HCT116 (cell line): ENCODE measurements at regions not wholly inside any gene's neighbourhood (a gene's known extent, or its start where the extent isn't known, plus 50 kb on each side); places are given as distances from the start of the nearest gene placed in this dataset.

ENCODE experiments used
- ATAC-seq: fragments of 200-7000 bp; cut with Tn5 transposase; 2 replicates; pipeline ENCODE4 v1.9.1; 2020; ENCODE audit warnings: mild to moderate bottlenecking, moderate library complexity
- BruUV-seq: library from RNA; stranded (reverse); fragments of 400-500 nt; replicated peaks from 2 replicates; lab custom pipeline; 2021; lab: Mats Ljungman, UMichigan
- CTCF ChIA-PET: fragments of 300-600 bp; sonication (Branson Sonifier 250); formaldehyde crosslinking; loops from one replicate; lab custom pipeline; 2021; ENCODE audit warnings: antibody characterized with exemption; lab: Charles Lee
- POLR2A ChIA-PET: fragments of 300-600, 350-600 bp; sonication (Branson Sonifier 250); formaldehyde crosslinking; loops from one replicate; lab custom pipeline; 2021; ENCODE audit warnings: antibody characterized with exemption; lab: Charles Lee
- RAD21 ChIA-PET, 2 experiments: fragments of 300-600 bp; sonication (Branson Sonifier 250); formaldehyde crosslinking; loops; one replicate each; lab custom pipeline; 2023; ENCODE audit warnings: low total read pairs in 2 of 2; ENCODE audit not compliant: uncharacterized antibody in 2 of 2, unreplicated experiment in 2 of 2, low non-redundant PET in 1 of 2; lab: Charles Lee
- DNase-seq: peaks from one replicate; pipeline ENCODE4 v3.0.0-alpha.2; 2010; ENCODE audit warnings: low read depth, low spot score
- H2AFZ ChIP-seq: fragments of 200-600 bp; shearing (Covaris generic), sonication (generic); 2 replicates; pipeline ENCODE4 v1.6.1; 2017; ENCODE audit warnings: low read depth, mixed run types, mixed read lengths, antibody characterized with exemption, low read length; ENCODE audit not compliant: poor library complexity, severe bottlenecking
- H3K27ac ChIP-seq: 2 replicates; pipeline ENCODE4 v1.5.1; 2012; ENCODE audit warnings: low read depth, low read length
- H3K27me3 ChIP-seq: fragments of 200-600 bp; sonication (generic); 2 replicates; pipeline ENCODE4 v1.6.1; 2016; ENCODE audit warnings: mixed run types, low read length, mixed read lengths; ENCODE audit not compliant: insufficient read depth
- H3K36me3 ChIP-seq, 2 experiments: fragments of 200-500 bp in 1 of 2; fragments of 200-600 bp in 1 of 2; sonication (Bioruptor generic) in 1 of 2; sonication (generic) in 1 of 2; 2 replicates each; pipeline versions ENCODE4 v1.5.1 to v1.6.1; 2014 to 2016; ENCODE audit warnings: low read length in 2 of 2, inconsistent platforms in 1 of 2, mixed read lengths in 1 of 2, mixed run types in 1 of 2; ENCODE audit not compliant: insufficient read depth in 2 of 2, control insufficient read depth in 1 of 2
- H3K4me1 ChIP-seq, 2 experiments: fragments of 200-600 bp in 1 of 2; sonication (generic) in 1 of 2; 2 replicates each; pipeline versions ENCODE4 v1.5.1 to v1.6.1; 2012 to 2017; ENCODE audit warnings: low read length in 2 of 2, inconsistent platforms in 1 of 2, mild to moderate bottlenecking in 1 of 2, mixed read lengths in 1 of 2, mixed run types in 1 of 2, moderate library complexity in 1 of 2; ENCODE audit not compliant: insufficient read depth in 2 of 2, control insufficient read depth in 1 of 2
- H3K4me2 ChIP-seq: fragments of 200-600 bp; sonication (generic); 2 replicates; pipeline ENCODE4 v1.6.1; 2017; ENCODE audit warnings: mixed run types, low read length, mixed read lengths
- H3K4me3 ChIP-seq, 2 experiments: fragments of 200-600 bp in 1 of 2; sonication (generic) in 1 of 2; replicated peaks in 1 of 2; 2 replicates each; pipeline ENCODE4 v1.5.1; 2011 to 2016; ENCODE audit warnings: low read length in 2 of 2, control low read depth in 1 of 2, low read depth in 1 of 2, mild to moderate bottlenecking in 1 of 2, mixed read lengths in 1 of 2, mixed run types in 1 of 2
- H3K79me2 ChIP-seq: fragments of 200-600 bp; sonication (generic); 2 replicates; pipeline ENCODE4 v1.6.1; 2017; ENCODE audit warnings: mild to moderate bottlenecking, mixed run types, low read length, moderate library complexity, mixed read lengths; ENCODE audit not compliant: insufficient read depth
- H3K9ac ChIP-seq: fragments of 200-600 bp; sonication (generic); 2 replicates; pipeline ENCODE4 v1.6.1; 2016; ENCODE audit warnings: low read length, mixed read lengths
- H3K9me2 ChIP-seq: fragments of 200-600 bp; sonication (generic), shearing (Covaris generic); 2 replicates; pipeline ENCODE4 v1.6.1; 2017; ENCODE audit warnings: mixed run types, mild to moderate bottlenecking, moderate library complexity; ENCODE audit not compliant: insufficient read depth
- H3K9me3 ChIP-seq, 2 experiments: fragments of 200-500 bp in 1 of 2; fragments of 200-600 bp in 1 of 2; sonication (Bioruptor generic) in 1 of 2; sonication (generic) in 1 of 2; 2 replicates each; pipeline ENCODE4 v1.6.1; 2014 to 2017; ENCODE audit warnings: low read length in 2 of 2, mixed read lengths in 2 of 2, inconsistent platforms in 1 of 2, low read depth in 1 of 2, mild to moderate bottlenecking in 1 of 2, mixed run types in 1 of 2, moderate library complexity in 1 of 2; ENCODE audit not compliant: control insufficient read depth in 1 of 2, insufficient read depth in 1 of 2
- H4K20me1 ChIP-seq: fragments of 200-600 bp; sonication (generic), shearing (Covaris generic); 2 replicates; pipeline ENCODE4 v1.6.1; 2017; ENCODE audit warnings: mixed run types, mild to moderate bottlenecking, moderate library complexity; ENCODE audit not compliant: insufficient read depth
- CBX3 ChIP-seq: IDR thresholded peaks from 2 replicates; pipeline ENCODE4 v1.6.1; 2012; ENCODE audit warnings: low read depth
- CEBPB ChIP-seq: IDR thresholded peaks from 2 replicates; pipeline ENCODE4 v1.6.1; 2012; ENCODE audit warnings: low read depth
- EGR1 ChIP-seq: IDR thresholded peaks from 2 replicates; pipeline ENCODE4 v1.6.1; 2012; ENCODE audit warnings: low read depth
- ELF1 ChIP-seq: IDR thresholded peaks from 2 replicates; pipeline ENCODE4 v1.6.1; 2012; ENCODE audit warnings: low read depth, borderline replicate concordance
- EZH2phosphoT487 ChIP-seq: fragments of 200-600 bp; IDR thresholded peaks from 2 replicates; pipeline ENCODE4 v1.6.1; 2018; ENCODE audit warnings: antibody characterized with exemption, borderline replicate concordance
- FOSL1 ChIP-seq: IDR thresholded peaks from 2 replicates; pipeline ENCODE4 v1.6.1; 2012; ENCODE audit warnings: low read depth
- JUND ChIP-seq: IDR thresholded peaks from 2 replicates; pipeline ENCODE4 v1.6.1; 2012
- POLR2AphosphoS5 ChIP-seq: IDR thresholded peaks from 2 replicates; pipeline ENCODE4 v1.6.1; 2011; ENCODE audit warnings: mild to moderate bottlenecking, low read depth, low read length, moderate library complexity
- SIN3A ChIP-seq: IDR thresholded peaks from 2 replicates; pipeline ENCODE4 v1.6.1; 2012; ENCODE audit warnings: low read depth
- SP1 ChIP-seq: IDR thresholded peaks from 2 replicates; pipeline ENCODE4 v1.6.1; 2012; ENCODE audit warnings: low read depth
- SRF ChIP-seq: IDR thresholded peaks from 2 replicates; pipeline ENCODE4 v1.6.1; 2012; ENCODE audit warnings: low read depth
- YY1 ChIP-seq: IDR thresholded peaks from 2 replicates; pipeline ENCODE4 v1.6.1; 2011; ENCODE audit warnings: low read length, low read depth, moderate library complexity, mild to moderate bottlenecking; ENCODE audit not compliant: insufficient replicate concordance; ENCODE audit errors: extremely low read depth
- ZFX ChIP-seq: fragments of 450-650 bp; IDR thresholded peaks from 2 replicates; pipeline ENCODE4 v1.6.1; 2017
- ZNF274 ChIP-seq: fragments of 200-500 bp; sonication (Bioruptor generic); IDR thresholded peaks from 2 replicates; pipeline ENCODE4 v1.6.1; 2014; ENCODE audit warnings: mild to moderate bottlenecking, low read depth, low read length, inconsistent platforms
- intact Hi-C: fragments of 100-400 bp; cut with micrococcal nuclease; formaldehyde crosslinking; loops from 2 replicates; pipeline ENCODE4 v1.10.0; 2022
- TF ChIP-seq, protein P1 (sequence below): IDR thresholded peaks from 2 replicates; pipeline ENCODE4 v1.6.1; 2012; ENCODE audit warnings: low read depth
- TF ChIP-seq, protein P2 (sequence below), 3 experiments: fragments of 200-600 bp in 1 of 3; sonication (generic) in 1 of 3; IDR thresholded peaks in 2 of 3; conservative IDR thresholded peaks in 1 of 3; 2 replicates each; pipeline ENCODE4 v1.5.1; 2012 to 2017; ENCODE audit warnings: low read depth in 2 of 3, low read length in 2 of 3, antibody characterized with exemption in 1 of 3, borderline replicate concordance in 1 of 3, control low read depth in 1 of 3, mild to moderate bottlenecking in 1 of 3, mixed read lengths in 1 of 3, mixed run types in 1 of 3, moderate library complexity in 1 of 3; ENCODE audit not compliant: insufficient read depth in 1 of 3
- TF ChIP-seq, protein P3 (sequence below): IDR thresholded peaks from 2 replicates; pipeline ENCODE4 v1.6.1; 2012

DNA sequence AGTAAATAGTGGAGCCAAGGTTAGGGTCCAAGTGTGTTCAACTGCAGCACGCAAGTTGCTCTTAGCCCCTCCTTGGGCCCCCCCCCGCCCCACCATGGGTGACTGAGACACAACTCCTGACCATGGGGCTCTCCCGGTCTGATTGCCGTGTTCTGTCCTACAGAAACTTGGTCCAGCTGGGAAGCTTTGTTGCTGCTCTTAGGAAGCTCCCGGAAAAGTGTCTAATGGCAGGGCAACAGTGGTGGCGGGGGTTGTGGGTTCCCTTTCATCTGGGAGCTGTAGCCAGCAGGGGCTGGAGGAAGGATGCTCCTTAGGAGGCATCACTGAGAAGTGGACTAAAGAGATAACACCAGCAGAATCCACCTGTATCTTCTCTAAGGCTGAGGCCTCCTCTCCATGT lies 111.1 kb downstream of the CYP26B1 start:
- Histone ChIP-seq H2AFZ (no peak overlapping the region), H4K20me1 (no peaks in the 10 kb centered on the region), H3K27ac (no peak overlapping the region), H3K9me3 (no peaks in the 10 kb centered on the region), H3K9me2 (no peaks in the 10 kb centered on the region), H3K9ac (no peak overlapping the region), H3K36me3 (no peaks in the 10 kb centered on the region), H3K27me3 (no peaks in the 10 kb centered on the region), H3K4me2 (no peak overlapping the region), H3K4me3 (no peak overlapping the region)
- ChIA-PET CTCF (no interaction called here), POLR2A (no interaction called here)
- intact Hi-C loops, result no loop called here
- no peak for DNase-seq
- BruUV-seq, result no TSS peak
- TF ChIP-seq SP1 (no peak), ZFX (no peak), ZNF274 (no peak), JUND (no peak)
- TF ChIP-seq, all 23 proteins: peak for 0
- no peak for ATAC-seq
- Histone ChIP-seq H3K79me2 (no peaks in the 10 kb centered on the region), H3K4me1 (peaks cover 0 to 17% of the 10 kb centered on the region in 2 experiments; a peak in 2 of 4 replicates)
- RAD21 ChIA-PET, result no interaction called here

DNA sequence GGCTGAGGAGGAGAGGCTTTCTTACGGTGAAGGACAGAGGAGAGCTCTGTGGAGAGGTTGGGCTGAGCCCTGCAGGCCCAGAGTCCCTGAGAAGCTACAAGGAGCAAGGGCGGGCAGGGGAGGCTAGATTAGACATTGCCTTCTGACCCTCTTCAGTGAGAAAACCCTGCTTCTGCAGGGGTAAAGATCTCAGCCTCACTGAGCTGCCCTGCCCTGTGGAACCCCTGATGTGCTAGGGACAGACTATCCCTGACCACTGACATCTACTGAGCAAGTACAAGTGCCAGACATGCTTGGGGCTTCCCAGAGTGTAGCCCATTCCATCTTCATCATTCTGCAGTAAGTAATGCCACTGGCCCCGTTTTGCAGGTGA lies 111.5 kb downstream of the CYP26B1 start:
- H3K9ac ChIP-seq, result no peak overlapping the region

More for the DNA sequence above, 111.5 kb downstream of the CYP26B1 start:
- Histone ChIP-seq H3K9me3 (no peaks in the 10 kb centered on the region), H3K9me2 (no peaks in the 10 kb centered on the region), H3K36me3 (no peaks in the 10 kb centered on the region), H3K4me2 (no peak overlapping the region), H2AFZ (no peak overlapping the region), H3K4me3 (no peak overlapping the region), H3K27me3 (no peaks in the 10 kb centered on the region), H4K20me1 (no peaks in the 10 kb centered on the region), H3K79me2 (no peaks in the 10 kb centered on the region), H3K4me1 (peaks cover 0 to 17% of the 10 kb centered on the region in 2 experiments; a peak in 2 of 4 replicates), H3K27ac (no peak overlapping the region)
- POLR2A ChIA-PET, result no interaction called here
- BruUV-seq, result no TSS peak
- ATAC-seq (no peak; the same call in 1 of the 2 replicates), DNase-seq (no peak)
- intact Hi-C loops, result no loop called here
- no peak for TF ChIP-seq SP1
- TF ChIP-seq SIN3A, result no peak
- TF ChIP-seq, protein P1, sequence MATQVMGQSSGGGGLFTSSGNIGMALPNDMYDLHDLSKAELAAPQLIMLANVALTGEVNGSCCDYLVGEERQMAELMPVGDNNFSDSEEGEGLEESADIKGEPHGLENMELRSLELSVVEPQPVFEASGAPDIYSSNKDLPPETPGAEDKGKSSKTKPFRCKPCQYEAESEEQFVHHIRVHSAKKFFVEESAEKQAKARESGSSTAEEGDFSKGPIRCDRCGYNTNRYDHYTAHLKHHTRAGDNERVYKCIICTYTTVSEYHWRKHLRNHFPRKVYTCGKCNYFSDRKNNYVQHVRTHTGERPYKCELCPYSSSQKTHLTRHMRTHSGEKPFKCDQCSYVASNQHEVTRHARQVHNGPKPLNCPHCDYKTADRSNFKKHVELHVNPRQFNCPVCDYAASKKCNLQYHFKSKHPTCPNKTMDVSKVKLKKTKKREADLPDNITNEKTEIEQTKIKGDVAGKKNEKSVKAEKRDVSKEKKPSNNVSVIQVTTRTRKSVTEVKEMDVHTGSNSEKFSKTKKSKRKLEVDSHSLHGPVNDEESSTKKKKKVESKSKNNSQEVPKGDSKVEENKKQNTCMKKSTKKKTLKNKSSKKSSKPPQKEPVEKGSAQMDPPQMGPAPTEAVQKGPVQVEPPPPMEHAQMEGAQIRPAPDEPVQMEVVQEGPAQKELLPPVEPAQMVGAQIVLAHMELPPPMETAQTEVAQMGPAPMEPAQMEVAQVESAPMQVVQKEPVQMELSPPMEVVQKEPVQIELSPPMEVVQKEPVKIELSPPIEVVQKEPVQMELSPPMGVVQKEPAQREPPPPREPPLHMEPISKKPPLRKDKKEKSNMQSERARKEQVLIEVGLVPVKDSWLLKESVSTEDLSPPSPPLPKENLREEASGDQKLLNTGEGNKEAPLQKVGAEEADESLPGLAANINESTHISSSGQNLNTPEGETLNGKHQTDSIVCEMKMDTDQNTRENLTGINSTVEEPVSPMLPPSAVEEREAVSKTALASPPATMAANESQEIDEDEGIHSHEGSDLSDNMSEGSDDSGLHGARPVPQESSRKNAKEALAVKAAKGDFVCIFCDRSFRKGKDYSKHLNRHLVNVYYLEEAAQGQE, result no peak
- TF ChIP-seq, protein P2, sequence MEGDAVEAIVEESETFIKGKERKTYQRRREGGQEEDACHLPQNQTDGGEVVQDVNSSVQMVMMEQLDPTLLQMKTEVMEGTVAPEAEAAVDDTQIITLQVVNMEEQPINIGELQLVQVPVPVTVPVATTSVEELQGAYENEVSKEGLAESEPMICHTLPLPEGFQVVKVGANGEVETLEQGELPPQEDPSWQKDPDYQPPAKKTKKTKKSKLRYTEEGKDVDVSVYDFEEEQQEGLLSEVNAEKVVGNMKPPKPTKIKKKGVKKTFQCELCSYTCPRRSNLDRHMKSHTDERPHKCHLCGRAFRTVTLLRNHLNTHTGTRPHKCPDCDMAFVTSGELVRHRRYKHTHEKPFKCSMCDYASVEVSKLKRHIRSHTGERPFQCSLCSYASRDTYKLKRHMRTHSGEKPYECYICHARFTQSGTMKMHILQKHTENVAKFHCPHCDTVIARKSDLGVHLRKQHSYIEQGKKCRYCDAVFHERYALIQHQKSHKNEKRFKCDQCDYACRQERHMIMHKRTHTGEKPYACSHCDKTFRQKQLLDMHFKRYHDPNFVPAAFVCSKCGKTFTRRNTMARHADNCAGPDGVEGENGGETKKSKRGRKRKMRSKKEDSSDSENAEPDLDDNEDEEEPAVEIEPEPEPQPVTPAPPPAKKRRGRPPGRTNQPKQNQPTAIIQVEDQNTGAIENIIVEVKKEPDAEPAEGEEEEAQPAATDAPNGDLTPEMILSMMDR (IDR thresholded peaks at IDR 0.05 in 2 of 3, conservative IDR thresholded peaks at IDR 0.05 in 1 of 3; ENCODE audit: borderline replicate concordance in 1 of 3, insufficient read depth in 1 of 3, low read depth in 2 of 3, low read length in 2 of 3), result no peak
- no peak for TF ChIP-seq ZNF274
- no peak for TF ChIP-seq POLR2AphosphoS5
- no peak for TF ChIP-seq ELF1
- TF ChIP-seq EGR1, result no peak
- TF ChIP-seq CBX3, result no peak
- TF ChIP-seq JUND, result no peak
- TF ChIP-seq CEBPB, result no peak
- no peak for TF ChIP-seq FOSL1
- TF ChIP-seq YY1, result no peak
- TF ChIP-seq, protein P3, sequence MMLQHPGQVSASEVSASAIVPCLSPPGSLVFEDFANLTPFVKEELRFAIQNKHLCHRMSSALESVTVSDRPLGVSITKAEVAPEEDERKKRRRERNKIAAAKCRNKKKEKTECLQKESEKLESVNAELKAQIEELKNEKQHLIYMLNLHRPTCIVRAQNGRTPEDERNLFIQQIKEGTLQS, result no peak
- no peak for TF ChIP-seq SRF
- no peak for TF ChIP-seq EZH2phosphoT487
- RAD21 ChIA-PET, result no interaction called here
- CTCF ChIA-PET, result no interaction called here
